Testis (tissue), 2 donors: ENCODE measurements at regions not wholly inside any gene's neighbourhood (a gene's known extent, or its start where the extent isn't known, plus 50 kb on each side); places are given as distances from the start of the nearest gene placed in this dataset.

Experiments used
- POLR2A ChIP-seq: fragments of 450-650 bp; IDR thresholded peaks from one replicate; pipeline ENCODE4 v1.6.1; 2017; ENCODE audit warnings: antibody characterized with exemption, mild to moderate bottlenecking, moderate library complexity
- TF ChIP-seq, protein P1 (sequence below), 3 experiments: fragments of 450-650 bp in 2 of 3; fragments of 200-600 bp in 1 of 3; sonication (generic) in 1 of 3; IDR thresholded peaks; one replicate each; pipeline ENCODE4 v1.5.1; 2016 to 2019; ENCODE audit warnings: antibody characterized with exemption in 3 of 3, mild to moderate bottlenecking in 2 of 3, moderate library complexity in 1 of 3

DNA sequence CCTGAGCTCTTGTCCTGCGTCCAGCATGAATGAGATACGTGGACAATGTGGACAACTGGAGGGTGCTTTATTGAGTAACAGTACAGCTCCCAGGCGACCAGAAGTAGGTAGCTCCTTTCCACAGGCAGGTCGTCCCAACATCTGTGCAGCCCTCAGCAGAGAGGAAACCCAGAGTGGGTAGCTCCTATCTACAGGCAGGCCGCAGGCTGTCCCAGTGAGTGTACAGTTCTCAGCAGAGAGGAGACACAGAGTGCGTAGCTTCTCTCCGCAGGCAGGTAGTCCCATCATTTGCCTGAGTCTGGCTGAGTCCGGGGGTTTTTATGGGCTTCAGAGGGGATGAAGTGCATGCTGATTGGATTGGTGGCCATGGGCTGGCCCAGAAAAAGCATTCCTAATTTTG, 373.3 kb downstream of the CHSY3 start:
- TF ChIP-seq, protein P1, sequence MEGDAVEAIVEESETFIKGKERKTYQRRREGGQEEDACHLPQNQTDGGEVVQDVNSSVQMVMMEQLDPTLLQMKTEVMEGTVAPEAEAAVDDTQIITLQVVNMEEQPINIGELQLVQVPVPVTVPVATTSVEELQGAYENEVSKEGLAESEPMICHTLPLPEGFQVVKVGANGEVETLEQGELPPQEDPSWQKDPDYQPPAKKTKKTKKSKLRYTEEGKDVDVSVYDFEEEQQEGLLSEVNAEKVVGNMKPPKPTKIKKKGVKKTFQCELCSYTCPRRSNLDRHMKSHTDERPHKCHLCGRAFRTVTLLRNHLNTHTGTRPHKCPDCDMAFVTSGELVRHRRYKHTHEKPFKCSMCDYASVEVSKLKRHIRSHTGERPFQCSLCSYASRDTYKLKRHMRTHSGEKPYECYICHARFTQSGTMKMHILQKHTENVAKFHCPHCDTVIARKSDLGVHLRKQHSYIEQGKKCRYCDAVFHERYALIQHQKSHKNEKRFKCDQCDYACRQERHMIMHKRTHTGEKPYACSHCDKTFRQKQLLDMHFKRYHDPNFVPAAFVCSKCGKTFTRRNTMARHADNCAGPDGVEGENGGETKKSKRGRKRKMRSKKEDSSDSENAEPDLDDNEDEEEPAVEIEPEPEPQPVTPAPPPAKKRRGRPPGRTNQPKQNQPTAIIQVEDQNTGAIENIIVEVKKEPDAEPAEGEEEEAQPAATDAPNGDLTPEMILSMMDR (IDR thresholded peaks at IDR 0.05): no peak
- no peak for TF ChIP-seq POLR2A
